ENCODE measurements at regions not wholly inside any gene's neighbourhood (a gene's known extent, or its start where the extent isn't known, plus 50 kb on each side); places are given as distances from the start of the nearest gene placed in this dataset.

DNA sequence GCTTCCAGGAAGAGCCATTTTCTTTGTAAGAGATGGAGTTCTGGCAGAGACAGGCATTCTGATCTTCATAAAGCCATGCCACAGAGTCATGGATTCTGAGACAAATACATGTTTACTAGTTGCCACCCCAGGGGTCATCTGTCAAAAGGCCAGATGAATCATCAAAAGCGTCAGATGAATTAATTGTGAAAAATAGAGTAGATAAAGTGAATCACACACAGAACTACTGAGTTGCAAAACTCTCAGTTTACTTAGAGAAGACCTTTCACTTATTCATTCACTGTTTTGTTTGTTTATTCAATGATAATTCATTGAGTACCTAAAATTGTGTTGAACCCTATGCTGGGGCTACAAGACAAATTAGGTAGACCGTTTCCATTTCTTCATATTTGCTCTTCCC is 157.7 kb upstream of the SERPINE2 start (continued):
- TF ChIP-seq EP300 (IDR thresholded peaks at IDR 0.05; ENCODE audit: borderline replicate concordance in 1 of 2, low read depth in 2 of 2, low read length in 2 of 2) = no peak
- TF ChIP-seq CBX5 (IDR thresholded peaks at IDR 0.05; ENCODE audit: low read depth, low read length) = no peak
- no peak for TF ChIP-seq YY1 (IDR thresholded peaks at IDR 0.05; ENCODE audit: low read depth, low read length)
